ENCODE measurements at regions not wholly inside any gene's neighbourhood (a gene's known extent, or its start where the extent isn't known, plus 50 kb on each side); places are given as distances from the start of the nearest gene placed in this dataset.

- no peak for TF ChIP-seq CTCF (IDR thresholded peaks at IDR 0.05)
- no peak for TF ChIP-seq EZH2phosphoT487 (IDR thresholded peaks at IDR 0.05)
- TF ChIP-seq EZH2 (IDR thresholded peaks at IDR 0.05) = no peak
Observed at GRCh38 chr2:12612168-12612567, 104.6 kb upstream of the TRIB2 start.
